22Rv1 (cell line): ENCODE measurements at regions not wholly inside any gene's neighbourhood (a gene's known extent, or its start where the extent isn't known, plus 50 kb on each side); places are given as distances from the start of the nearest gene placed in this dataset.

Source experiments
- H3K27ac ChIP-seq: fragments of 450-650 bp; 2 replicates; pipeline ENCODE4 v1.5.1; 2017
- CTCF ChIP-seq: fragments of 450-650 bp; IDR thresholded peaks from 2 replicates; pipeline ENCODE4 v1.5.1; 2017; ENCODE audit warnings: mild to moderate bottlenecking
- ZFX ChIP-seq: fragments of 450-650 bp; IDR thresholded peaks from 2 replicates; pipeline ENCODE4 v1.6.1; 2017; ENCODE audit warnings: antibody characterized with exemption, borderline replicate concordance

- no peak for TF ChIP-seq CTCF
- no peak for TF ChIP-seq ZFX
- no peak overlapping the region for H3K27ac ChIP-seq
These were observed 147.5 kb upstream of the THBS1 start for GRCh38 chr15:39433376-39433775.

GRCh38 chr15:39434163-39434562 lies 146.7 kb upstream of the THBS1 start:
- no peak overlapping the region for H3K27ac ChIP-seq
- TF ChIP-seq CTCF (no peak), ZFX (no peak)

- H3K27ac ChIP-seq = no peak overlapping the region
- TF ChIP-seq ZFX (no peak), CTCF (no peak)
These were observed 146.1 kb upstream of the THBS1 start for GRCh38 chr15:39434751-39435238.

- no peak overlapping the region for H3K27ac ChIP-seq
- TF ChIP-seq ZFX (no peak), CTCF (no peak)
These were observed 145.6 kb upstream of the THBS1 start for GRCh38 chr15:39435244-39435643.

GRCh38 chr15:39438260-39438659 lies 142.6 kb upstream of the THBS1 start:
- no peak overlapping the region for H3K27ac ChIP-seq
- no peak for TF ChIP-seq ZFX
- no peak for TF ChIP-seq CTCF

GRCh38 chr15:39438799-39439592 lies 141.9 kb upstream of the THBS1 start:
- H3K27ac ChIP-seq = no peak overlapping the region
- TF ChIP-seq CTCF (peak; percentile 20; the same call in 1 of the 2 replicates), ZFX (no peak)

- no peak overlapping the region for H3K27ac ChIP-seq
- TF ChIP-seq ZFX (no peak), CTCF (no peak)
These were observed 138.0 kb upstream of the THBS1 start for GRCh38 chr15:39442898-39443297.
